Astrocyte (in vitro differentiated cells and primary cell): ENCODE measurements at regions not wholly inside any gene's neighbourhood (a gene's known extent, or its start where the extent isn't known, plus 50 kb on each side); places are given as distances from the start of the nearest gene placed in this dataset.

Experiments used
- DNase-seq: peaks from one replicate; pipeline ENCODE4 v3.0.0-alpha.2; 2010; ENCODE audit warnings: low read depth
- FAIRE-seq: peaks from 2 replicates; lab custom pipeline; 2011; peaks lifted over from hg19 to GRCh38; lab: Jason Lieb, UNC
- H2AFZ ChIP-seq: 2 replicates; pipeline ENCODE4 v1.6.0; 2012; ENCODE audit warnings: low read depth, low read length, inconsistent platforms
- H3K27ac ChIP-seq: 2 replicates; pipeline ENCODE4 v1.5.1; 2011; ENCODE audit warnings: low read depth, low read length, inconsistent platforms
- H3K27me3 ChIP-seq: 2 replicates; pipeline ENCODE4 v1.6.0; 2011; ENCODE audit warnings: low read length, inconsistent platforms; ENCODE audit not compliant: insufficient read depth
- H3K36me3 ChIP-seq: 2 replicates; pipeline ENCODE4 v1.5.1; 2011; ENCODE audit warnings: low read length, inconsistent platforms; ENCODE audit not compliant: insufficient read depth
- H3K4me1 ChIP-seq: 2 replicates; pipeline ENCODE4 v1.5.1; 2011; ENCODE audit warnings: low read length, inconsistent platforms; ENCODE audit not compliant: insufficient read depth
- H3K4me2 ChIP-seq: 2 replicates; pipeline ENCODE4 v1.6.0; 2012; ENCODE audit warnings: low read length, inconsistent platforms
- H3K4me3 ChIP-seq: 2 replicates; pipeline ENCODE4 v1.5.1; 2011; ENCODE audit warnings: low read depth, mild to moderate bottlenecking, low read length, inconsistent platforms; ENCODE audit not compliant: insufficient read depth
- H3K79me2 ChIP-seq: 2 replicates; pipeline ENCODE4 v1.6.0; 2012; ENCODE audit warnings: mild to moderate bottlenecking, low read length, inconsistent platforms; ENCODE audit not compliant: insufficient read depth
- H3K9ac ChIP-seq: 2 replicates; pipeline ENCODE4 v1.6.0; 2012; ENCODE audit warnings: mild to moderate bottlenecking, low read length, inconsistent platforms
- H3K9me3 ChIP-seq: 2 replicates; pipeline ENCODE4 v1.5.1; 2012; ENCODE audit warnings: low read depth, mild to moderate bottlenecking, low read length, inconsistent platforms; ENCODE audit not compliant: insufficient read depth
- H4K20me1 ChIP-seq: 2 replicates; pipeline ENCODE4 v1.6.0; 2012; ENCODE audit warnings: low read length, inconsistent platforms; ENCODE audit not compliant: insufficient read depth
- H3K27ac Mint-ChIP-seq: one replicate; pipeline ENCODE4 v1.8.0; 2021; ENCODE audit warnings: mild to moderate bottlenecking, mixed read lengths; ENCODE audit not compliant: unreplicated experiment
- H3K27me3 Mint-ChIP-seq: one replicate; pipeline ENCODE4 v1.8.0; 2021; ENCODE audit warnings: low read depth, mixed read lengths; ENCODE audit not compliant: unreplicated experiment
- H3K36me3 Mint-ChIP-seq: one replicate; pipeline ENCODE4 v1.8.0; 2021; ENCODE audit warnings: low read depth, mixed read lengths; ENCODE audit not compliant: unreplicated experiment
- H3K4me1 Mint-ChIP-seq: one replicate; pipeline ENCODE4 v1.8.0; 2021; ENCODE audit warnings: low read depth, mixed read lengths; ENCODE audit not compliant: unreplicated experiment
- H3K4me3 Mint-ChIP-seq: one replicate; pipeline ENCODE4 v1.8.0; 2021; ENCODE audit warnings: mild to moderate bottlenecking, moderate library complexity, mixed read lengths; ENCODE audit not compliant: unreplicated experiment
- H3K9me3 Mint-ChIP-seq: one replicate; pipeline ENCODE4 v1.8.0; 2021; ENCODE audit warnings: mild to moderate bottlenecking, mixed read lengths; ENCODE audit not compliant: unreplicated experiment
- CTCF ChIP-seq: IDR thresholded peaks from 2 replicates; pipeline ENCODE4 v1.5.1; 2011; ENCODE audit warnings: low read depth, mild to moderate bottlenecking, inconsistent platforms, low read length, moderate library complexity; ENCODE audit not compliant: insufficient read depth
- EZH2 ChIP-seq: IDR thresholded peaks from 2 replicates; pipeline ENCODE4 v1.6.1; 2012; ENCODE audit warnings: mild to moderate bottlenecking, low read length, inconsistent platforms; ENCODE audit not compliant: insufficient read depth

GRCh38 chr17:71313866-71314265 is 807.0 kb upstream of the SOX9 start:
- Mint-ChIP-seq H3K27me3 (no peaks in the 10 kb centered on the region), H3K9me3 (no peaks in the 10 kb centered on the region), H3K4me1 (no peaks in the 10 kb centered on the region), H3K4me3 (no peak overlapping the region), H3K36me3 (no peaks in the 10 kb centered on the region), H3K27ac (no peak overlapping the region)
- no peaks in the 10 kb centered on the region for H3K27me3 ChIP-seq
- H3K4me2 ChIP-seq = no peak overlapping the region
- no peaks in the 10 kb centered on the region for H4K20me1 ChIP-seq
- TF ChIP-seq EZH2 (no peak), CTCF (no peak)
- H3K4me1 ChIP-seq = no peaks in the 10 kb centered on the region
- FAIRE-seq = no peak
- H3K9me3 ChIP-seq = no peaks in the 10 kb centered on the region
- no peak overlapping the region for H3K27ac ChIP-seq
- DNase-seq = no peak
- no peak overlapping the region for H3K9ac ChIP-seq
- no peak overlapping the region for H3K4me3 ChIP-seq
- no peaks in the 10 kb centered on the region for H3K79me2 ChIP-seq
- no peaks in the 10 kb centered on the region for H3K36me3 ChIP-seq
- H2AFZ ChIP-seq = no peak overlapping the region

DNA sequence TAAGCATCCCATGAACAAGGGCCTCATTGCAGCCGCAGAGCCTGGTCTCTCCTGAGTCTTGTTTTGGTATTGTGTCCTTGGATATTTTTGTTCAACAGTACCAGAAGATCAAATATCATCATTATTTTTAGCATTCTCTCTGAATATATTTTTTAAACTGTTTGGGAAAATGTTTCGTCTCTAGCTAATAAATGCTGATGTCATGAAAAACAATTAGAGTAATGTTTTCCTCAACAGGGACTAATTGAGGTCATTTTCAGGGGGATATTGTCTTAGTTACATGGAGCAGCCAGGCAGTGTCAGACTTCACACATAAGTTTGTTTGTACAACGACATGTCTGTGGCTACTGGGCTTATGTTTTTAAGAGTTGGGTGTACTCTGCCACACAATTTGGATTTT is 805.3 kb upstream of the SOX9 start:
- H3K4me1 Mint-ChIP-seq = no peaks in the 10 kb centered on the region
- Histone ChIP-seq H3K4me2 (no peak overlapping the region), H3K27me3 (no peaks in the 10 kb centered on the region), H3K36me3 (no peaks in the 10 kb centered on the region), H3K9me3 (no peaks in the 10 kb centered on the region), H3K79me2 (no peaks in the 10 kb centered on the region), H3K4me1 (no peaks in the 10 kb centered on the region), H3K4me3 (no peak overlapping the region), H2AFZ (no peak overlapping the region), H3K27ac (no peak overlapping the region), H4K20me1 (no peaks in the 10 kb centered on the region), H3K9ac (no peak overlapping the region)
- TF ChIP-seq EZH2 (no peak), CTCF (no peak)
- FAIRE-seq (no peak), DNase-seq (no peak)
- H3K27ac Mint-ChIP-seq = no peak overlapping the region
- H3K36me3 Mint-ChIP-seq = no peaks in the 10 kb centered on the region
- H3K27me3 Mint-ChIP-seq = no peaks in the 10 kb centered on the region
- H3K9me3 Mint-ChIP-seq = no peaks in the 10 kb centered on the region
- no peak overlapping the region for H3K4me3 Mint-ChIP-seq

DNA sequence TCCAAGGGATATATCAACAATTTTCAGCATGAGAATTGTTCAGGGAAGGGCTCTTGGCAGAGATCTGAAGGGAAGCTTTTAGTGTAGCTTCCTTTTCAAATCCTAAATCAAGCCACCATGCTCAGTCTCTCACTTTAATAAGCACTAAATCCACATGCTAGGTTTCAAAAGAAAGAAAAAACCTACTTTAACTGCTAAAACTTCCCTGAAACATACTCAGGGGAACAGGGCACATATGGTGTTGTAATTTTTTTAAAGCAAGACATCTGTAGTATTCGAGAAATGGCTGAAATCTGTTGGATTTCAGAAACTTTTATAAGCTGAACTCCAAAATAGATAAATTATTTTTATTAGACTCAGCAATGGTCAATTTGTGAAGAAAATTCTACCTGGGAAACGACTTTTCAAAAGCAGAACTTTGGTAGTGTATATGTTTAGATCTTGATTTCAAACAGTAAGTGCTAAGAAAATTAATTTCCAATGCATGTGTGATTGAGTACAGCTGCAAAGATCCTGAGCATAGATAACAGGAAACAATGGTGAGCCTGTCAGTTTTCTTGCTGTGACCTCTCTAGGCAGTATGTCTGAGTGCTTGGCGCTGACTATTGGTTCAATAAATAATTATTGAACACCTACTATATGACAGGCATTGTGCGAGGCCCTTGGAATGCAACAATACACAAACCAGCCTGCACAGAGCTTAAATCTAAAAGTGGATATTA is 804.5 kb upstream of the SOX9 start:
- H3K9me3 Mint-ChIP-seq = no peaks in the 10 kb centered on the region
- DNase-seq (no peak), FAIRE-seq (no peak)
- H3K4me3 Mint-ChIP-seq = no peak overlapping the region
- H3K36me3 ChIP-seq = no peaks in the 10 kb centered on the region
- TF ChIP-seq CTCF (no peak), EZH2 (no peak)
- H3K9ac ChIP-seq = no peak overlapping the region
- H3K4me3 ChIP-seq = no peak overlapping the region
- no peaks in the 10 kb centered on the region for H3K4me1 ChIP-seq
- no peaks in the 10 kb centered on the region for H3K27me3 Mint-ChIP-seq
- H3K4me2 ChIP-seq = no peak overlapping the region
- H3K9me3 ChIP-seq = no peaks in the 10 kb centered on the region
- no peaks in the 10 kb centered on the region for H3K4me1 Mint-ChIP-seq
- no peaks in the 10 kb centered on the region for H3K27me3 ChIP-seq
- H3K79me2 ChIP-seq = no peaks in the 10 kb centered on the region
- H3K27ac Mint-ChIP-seq = no peak overlapping the region
- H4K20me1 ChIP-seq = no peaks in the 10 kb centered on the region
- no peaks in the 10 kb centered on the region for H3K36me3 Mint-ChIP-seq
- H2AFZ ChIP-seq = no peak overlapping the region
- H3K27ac ChIP-seq = no peak overlapping the region
